ENCODE measurements at regions not wholly inside any gene's neighbourhood (a gene's known extent, or its start where the extent isn't known, plus 50 kb on each side); places are given as distances from the start of the nearest gene placed in this dataset.

- H3K27ac ChIP-seq = no peak overlapping the region
- TF ChIP-seq ZFX (IDR thresholded peaks at IDR 0.05) = no peak
- TF ChIP-seq CTCF (conservative IDR thresholded peaks at IDR 0.05) = no peak
These were observed 104.4 kb upstream of the LSM14A start for GRCh38 chr19:34067861-34068271.

GRCh38 chr19:34075661-34076091 is 96.6 kb upstream of the LSM14A start:
- TF ChIP-seq CTCF (conservative IDR thresholded peaks at IDR 0.05) (no peak), ZFX (IDR thresholded peaks at IDR 0.05) (no peak)
- H3K27ac ChIP-seq = no peak overlapping the region

GRCh38 chr19:34082289-34083077 is 89.8 kb upstream of the LSM14A start:
- TF ChIP-seq CTCF (conservative IDR thresholded peaks at IDR 0.05) = no peak
- no peak for TF ChIP-seq ZFX (IDR thresholded peaks at IDR 0.05)
- no peak overlapping the region for H3K27ac ChIP-seq

GRCh38 chr19:34084396-34085145 is 87.7 kb upstream of the LSM14A start:
- no peak overlapping the region for H3K27ac ChIP-seq
- TF ChIP-seq CTCF (conservative IDR thresholded peaks at IDR 0.05) (no peak), ZFX (IDR thresholded peaks at IDR 0.05) (no peak)

- H3K27ac ChIP-seq = no peak overlapping the region
- no peak for TF ChIP-seq ZFX (IDR thresholded peaks at IDR 0.05)
- no peak for TF ChIP-seq CTCF (conservative IDR thresholded peaks at IDR 0.05)
These were observed 87.0 kb upstream of the LSM14A start for GRCh38 chr19:34085336-34085735.

GRCh38 chr19:34088292-34088691 is 84.0 kb upstream of the LSM14A start:
- TF ChIP-seq ZFX (IDR thresholded peaks at IDR 0.05) = no peak

GRCh38 chr19:34089566-34089965 is 82.7 kb upstream of the LSM14A start:
- TF ChIP-seq CTCF (conservative IDR thresholded peaks at IDR 0.05) (no peak), ZFX (IDR thresholded peaks at IDR 0.05) (no peak)
- no peak overlapping the region for H3K27ac ChIP-seq

More at GRCh38 chr19:34088292-34088691, 84.0 kb upstream of the LSM14A start:
- H3K27ac ChIP-seq = no peak overlapping the region
